Heart left ventricle (tissue), 13 donors: ENCODE measurements at regions not wholly inside any gene's neighbourhood (a gene's known extent, or its start where the extent isn't known, plus 50 kb on each side); places are given as distances from the start of the nearest gene placed in this dataset.

Experiments
- POLR2A ChIP-seq, 2 donors: fragments of 450-650 bp; IDR thresholded peaks; one replicate each; pipeline ENCODE4 v1.6.1; 2017; ENCODE audit warnings: antibody characterized with exemption in 2 of 2, mild to moderate bottlenecking in 2 of 2, moderate library complexity in 2 of 2
- TF ChIP-seq, protein P1 (sequence below), 12 donors: fragments of 200-600 bp; sonication (generic) in 4 of 12; IDR thresholded peaks; one replicate each; pipeline versions ENCODE4 v1.5.0 to v1.8.0; 2018 to 2022; ENCODE audit warnings: antibody characterized with exemption in 12 of 12, mild to moderate bottlenecking in 5 of 12
- donor health status: ischemic (EF 13 %, LVEDD 7.1; RV severe dilation, severe dysfunction).
- donor health status: DM: no; HTN: yes; CAD: no.
- donor health status: DM: no; HTN: no; CAD: no.
- donor health status: ischemic (EF 25% LVEDD 6.9; RV normal size, moderate dysfunction).
- donor health status: ischemic (EF 25% LVEDD 5.7; RV mildly dilated, moderate dysfunction).
- donor health status: ischemic (EF 35%, LVEDD 5.7; RV mildly dilated, moderate dysfunction).
- donor health status: nonischemic (EF 11% LVEDD 7.7; RV severe dilation, severe dysfunction).
- donor health status: DM: yes; HTN: yes; CAD: no.
- donor health status: PGD.
- donor health status: ischemic (EF 29% LVEDD 5.4; RV normal size, mild dysfunction).
- donor health status: nonischemic (EF 23%, LVEDD 6.1; RV moderate dilation, normal function).

DNA sequence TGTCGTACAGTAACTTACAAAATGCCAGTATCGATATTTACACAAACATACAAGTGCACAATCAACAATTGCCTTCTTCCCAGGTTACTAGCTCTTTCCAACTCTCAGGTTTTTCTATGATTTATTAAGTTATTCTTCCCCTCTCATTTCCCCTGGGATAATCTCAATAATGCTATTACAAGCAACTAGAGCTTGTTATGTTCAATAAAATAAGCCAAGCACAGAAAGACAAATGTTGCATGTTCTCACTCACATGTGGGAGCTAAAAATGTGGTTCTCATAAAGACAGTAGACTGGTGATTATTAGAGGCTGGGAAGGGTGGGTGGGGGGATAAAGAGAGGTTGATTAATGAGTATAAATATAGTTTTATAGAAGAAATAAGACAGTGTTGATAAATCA lies 577.1 kb downstream of the HACE1 start:
- TF ChIP-seq, protein P1, sequence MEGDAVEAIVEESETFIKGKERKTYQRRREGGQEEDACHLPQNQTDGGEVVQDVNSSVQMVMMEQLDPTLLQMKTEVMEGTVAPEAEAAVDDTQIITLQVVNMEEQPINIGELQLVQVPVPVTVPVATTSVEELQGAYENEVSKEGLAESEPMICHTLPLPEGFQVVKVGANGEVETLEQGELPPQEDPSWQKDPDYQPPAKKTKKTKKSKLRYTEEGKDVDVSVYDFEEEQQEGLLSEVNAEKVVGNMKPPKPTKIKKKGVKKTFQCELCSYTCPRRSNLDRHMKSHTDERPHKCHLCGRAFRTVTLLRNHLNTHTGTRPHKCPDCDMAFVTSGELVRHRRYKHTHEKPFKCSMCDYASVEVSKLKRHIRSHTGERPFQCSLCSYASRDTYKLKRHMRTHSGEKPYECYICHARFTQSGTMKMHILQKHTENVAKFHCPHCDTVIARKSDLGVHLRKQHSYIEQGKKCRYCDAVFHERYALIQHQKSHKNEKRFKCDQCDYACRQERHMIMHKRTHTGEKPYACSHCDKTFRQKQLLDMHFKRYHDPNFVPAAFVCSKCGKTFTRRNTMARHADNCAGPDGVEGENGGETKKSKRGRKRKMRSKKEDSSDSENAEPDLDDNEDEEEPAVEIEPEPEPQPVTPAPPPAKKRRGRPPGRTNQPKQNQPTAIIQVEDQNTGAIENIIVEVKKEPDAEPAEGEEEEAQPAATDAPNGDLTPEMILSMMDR (IDR thresholded peaks at IDR 0.05) = no peak
- TF ChIP-seq POLR2A (IDR thresholded peaks at IDR 0.05) = no peak
